HG03097 (cell line): ENCODE measurements at regions not wholly inside any gene's neighbourhood (a gene's known extent, or its start where the extent isn't known, plus 50 kb on each side); places are given as distances from the start of the nearest gene placed in this dataset.

ENCODE experiments used
- ATAC-seq: cut with Tn5 transposase; IDR thresholded peaks from one replicate; pipeline ENCODE4 v1.9.1; 2021; ENCODE audit not compliant: unreplicated experiment, low FRiP score

- ATAC-seq: no peak
These were observed 492.3 kb downstream of the CENPC start for GRCh38 chr4:67052814-67053675.

GRCh38 chr4:67051000-67051789 lies 494.1 kb downstream of the CENPC start:
- no peak for ATAC-seq

DNA sequence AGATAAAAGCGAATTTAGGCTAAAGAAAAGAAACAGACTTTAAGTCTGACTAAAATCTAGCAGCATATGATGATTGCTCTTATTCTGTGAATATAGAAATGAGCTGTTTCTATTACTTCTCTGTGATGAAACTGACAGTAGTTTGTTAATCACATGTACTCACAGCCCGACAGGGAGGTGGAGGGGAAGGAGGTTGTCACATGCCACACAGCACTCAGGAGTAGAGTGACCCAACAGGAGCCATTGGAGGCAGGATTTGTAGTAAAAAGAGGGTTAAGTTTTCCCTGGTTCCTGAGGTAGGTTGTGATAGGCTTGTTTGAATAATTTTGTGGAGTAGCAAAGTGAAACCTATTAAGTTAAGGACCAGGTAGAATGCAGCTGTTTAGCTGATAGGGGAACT lies 495.9 kb downstream of the CENPC start:
- no peak for ATAC-seq

GRCh38 chr4:67048530-67048929 lies 496.8 kb downstream of the CENPC start:
- ATAC-seq: no peak

- ATAC-seq: no peak
These were observed 505.0 kb downstream of the CENPC start for GRCh38 chr4:67040315-67040714.

DNA sequence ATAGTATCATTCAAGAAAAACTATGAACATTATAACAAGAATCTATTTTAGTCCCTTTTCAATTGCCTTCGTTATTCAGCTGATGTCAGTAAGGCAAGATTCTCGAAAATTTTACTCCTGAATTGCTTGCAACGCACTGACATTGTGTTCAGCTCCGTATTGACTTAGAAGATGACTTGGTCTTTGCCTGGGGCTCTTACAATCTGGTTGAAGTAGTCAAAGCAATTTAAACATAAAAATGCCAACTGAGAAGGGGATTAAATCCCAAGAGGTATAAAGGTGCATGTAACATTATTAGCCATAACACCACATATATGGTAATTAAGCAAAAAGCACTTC lies 507.1 kb downstream of the CENPC start:
- ATAC-seq: no peak

- no peak for ATAC-seq
These were observed 507.6 kb downstream of the CENPC start for GRCh38 chr4:67037504-67038227.

GRCh38 chr4:67036791-67037190 lies 508.5 kb downstream of the CENPC start:
- no peak for ATAC-seq

GRCh38 chr4:67035986-67036385 lies 509.3 kb downstream of the CENPC start:
- ATAC-seq: no peak

- no peak for ATAC-seq
These were observed 509.8 kb downstream of the CENPC start for GRCh38 chr4:67035501-67035900.

DNA sequence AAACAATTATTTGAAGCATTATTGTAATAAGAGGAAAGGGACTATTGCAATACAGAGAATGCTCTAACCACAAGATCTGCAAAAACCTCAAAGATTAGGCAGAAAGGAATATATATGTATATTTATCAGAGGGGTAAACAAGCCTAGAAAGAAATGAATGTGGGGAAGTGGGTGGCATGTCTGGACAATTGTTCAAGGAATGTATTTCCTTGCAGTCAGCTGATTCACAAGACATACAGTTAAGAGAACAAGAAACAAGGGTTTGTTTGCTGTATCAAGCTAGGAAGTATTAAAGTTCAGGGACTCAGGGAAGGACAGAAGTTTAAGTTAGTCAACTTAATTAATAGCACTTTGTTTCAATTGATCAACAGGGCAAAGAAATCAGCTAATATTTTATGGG lies 514.7 kb downstream of the CENPC start:
- ATAC-seq: no peak

DNA sequence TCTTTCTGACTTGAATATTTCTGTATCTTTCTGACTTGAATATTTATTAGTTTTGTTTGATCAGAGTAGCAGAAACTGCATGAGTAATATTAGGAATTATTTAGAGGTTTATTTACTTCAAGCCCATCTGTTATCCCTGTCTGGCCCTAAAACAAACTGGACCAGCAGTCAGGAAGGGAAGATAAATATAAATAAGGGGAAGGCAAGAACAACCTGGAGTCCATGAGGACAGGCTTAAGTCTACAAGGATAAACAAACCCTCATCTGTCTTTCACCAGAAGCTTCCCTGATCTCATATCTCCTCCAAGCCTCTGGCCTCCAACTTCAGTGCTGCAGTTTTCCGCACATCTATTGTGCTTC lies 524.9 kb downstream of the CENPC start:
- ATAC-seq: no peak

- no peak for ATAC-seq
These were observed 525.4 kb downstream of the CENPC start for GRCh38 chr4:67019686-67020437.

GRCh38 chr4:67014592-67014991 lies 530.7 kb downstream of the CENPC start:
- no peak for ATAC-seq

GRCh38 chr4:67006791-67007190 lies 538.5 kb downstream of the CENPC start:
- no peak for ATAC-seq

DNA sequence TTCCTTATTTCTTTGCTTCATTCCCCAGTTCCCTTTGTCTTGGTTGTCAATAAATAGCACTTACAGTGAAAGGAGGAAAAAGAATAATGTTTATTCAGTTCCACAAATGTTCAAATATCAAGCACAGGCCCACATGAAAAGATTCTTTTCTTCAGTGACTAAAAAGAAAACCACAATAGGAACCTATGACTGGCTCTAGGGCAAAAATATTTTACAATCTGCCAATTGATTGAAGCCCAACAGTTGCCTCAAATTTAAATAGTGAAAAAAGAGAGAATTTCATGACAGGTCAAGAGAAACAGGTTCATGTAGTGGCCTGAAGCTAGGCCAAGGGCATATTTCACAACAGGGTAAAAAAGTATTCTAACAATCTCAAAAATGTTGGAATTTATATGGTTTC lies 553.8 kb downstream of the CENPC start:
- no peak for ATAC-seq

- no peak for ATAC-seq
These were observed 570.6 kb downstream of the CENPC start for GRCh38 chr4:66974665-66975064.

DNA sequence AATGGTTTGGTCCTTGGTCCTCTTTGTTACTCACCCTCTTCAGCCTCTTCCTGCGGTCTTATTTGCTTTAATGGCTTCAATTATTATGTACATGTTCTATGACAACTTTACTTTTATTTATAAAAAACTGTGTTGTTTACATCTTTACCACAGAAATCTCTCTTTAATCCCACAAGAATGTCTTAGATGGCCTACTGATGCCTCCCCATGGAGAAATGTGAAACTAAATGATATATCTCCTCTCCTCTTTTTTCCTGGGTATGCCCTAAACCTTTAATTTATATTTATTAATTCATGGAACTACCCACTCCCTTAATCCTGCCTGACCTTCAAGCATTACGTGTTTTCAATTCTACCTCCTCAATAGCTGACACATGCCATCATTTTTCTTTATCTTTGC lies 573.2 kb downstream of the CENPC start:
- no peak for ATAC-seq

DNA sequence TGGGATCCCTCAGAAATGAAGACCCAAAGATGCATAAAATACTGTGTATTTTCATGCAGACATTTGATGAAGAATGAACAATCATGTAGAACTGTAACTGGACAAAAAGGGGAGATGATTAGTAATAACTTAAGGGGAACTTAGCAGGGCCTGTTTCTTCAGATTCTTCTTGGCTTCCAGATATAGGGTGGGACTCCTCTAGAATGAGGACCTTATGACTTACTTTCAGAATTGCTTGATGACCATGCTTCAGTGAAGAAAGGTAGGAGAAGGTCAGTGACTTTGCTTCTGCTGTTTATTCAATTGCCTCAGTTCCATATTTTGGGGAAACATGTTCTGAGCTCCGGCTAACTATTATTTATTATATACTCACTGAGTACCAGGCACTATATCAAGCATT lies 580.8 kb downstream of the CENPC start:
- no peak for ATAC-seq

- ATAC-seq: no peak
These were observed 582.2 kb downstream of the CENPC start for GRCh38 chr4:66963084-66963483.

- no peak for ATAC-seq
These were observed 586.1 kb downstream of the CENPC start for GRCh38 chr4:66959207-66959606.
